ENCODE measurements at regions not wholly inside any gene's neighbourhood (a gene's known extent, or its start where the extent isn't known, plus 50 kb on each side); places are given as distances from the start of the nearest gene placed in this dataset.
A peak's percentile ranks its signal among the peaks of the same experiment; 100 is the strongest.
"Not testable (repeated sequence)": the region's sequence is repeated elsewhere in the genome, so short reads cannot be mapped to it uniquely, and the experiment has no call there.

GRCh38 chr10:55551603-55552002 is 750.6 kb upstream of the PCDH15 start:
- TF ChIP-seq, protein P1, sequence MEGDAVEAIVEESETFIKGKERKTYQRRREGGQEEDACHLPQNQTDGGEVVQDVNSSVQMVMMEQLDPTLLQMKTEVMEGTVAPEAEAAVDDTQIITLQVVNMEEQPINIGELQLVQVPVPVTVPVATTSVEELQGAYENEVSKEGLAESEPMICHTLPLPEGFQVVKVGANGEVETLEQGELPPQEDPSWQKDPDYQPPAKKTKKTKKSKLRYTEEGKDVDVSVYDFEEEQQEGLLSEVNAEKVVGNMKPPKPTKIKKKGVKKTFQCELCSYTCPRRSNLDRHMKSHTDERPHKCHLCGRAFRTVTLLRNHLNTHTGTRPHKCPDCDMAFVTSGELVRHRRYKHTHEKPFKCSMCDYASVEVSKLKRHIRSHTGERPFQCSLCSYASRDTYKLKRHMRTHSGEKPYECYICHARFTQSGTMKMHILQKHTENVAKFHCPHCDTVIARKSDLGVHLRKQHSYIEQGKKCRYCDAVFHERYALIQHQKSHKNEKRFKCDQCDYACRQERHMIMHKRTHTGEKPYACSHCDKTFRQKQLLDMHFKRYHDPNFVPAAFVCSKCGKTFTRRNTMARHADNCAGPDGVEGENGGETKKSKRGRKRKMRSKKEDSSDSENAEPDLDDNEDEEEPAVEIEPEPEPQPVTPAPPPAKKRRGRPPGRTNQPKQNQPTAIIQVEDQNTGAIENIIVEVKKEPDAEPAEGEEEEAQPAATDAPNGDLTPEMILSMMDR (conservative IDR thresholded peaks at IDR 0.05) = no peak
- H3K27ac ChIP-seq = no peak overlapping the region

GRCh38 chr10:55550236-55550635 is 749.2 kb upstream of the PCDH15 start:
- TF ChIP-seq, protein P1 (conservative IDR thresholded peaks at IDR 0.05) = no peak
- no peak overlapping the region for H3K27ac ChIP-seq

- H3K27ac ChIP-seq = not testable (repeated sequence)
These were observed 736.5 kb upstream of the PCDH15 start for GRCh38 chr10:55537497-55537896.

GRCh38 chr10:55519264-55519663 is 718.2 kb upstream of the PCDH15 start:
- no peak overlapping the region for H3K27ac ChIP-seq
- TF ChIP-seq, protein P1 (conservative IDR thresholded peaks at IDR 0.05) = no peak

GRCh38 chr10:55518416-55518815 is 717.4 kb upstream of the PCDH15 start:
- not testable (repeated sequence) for H3K27ac ChIP-seq

GRCh38 chr10:55509168-55509567 is 708.1 kb upstream of the PCDH15 start:
- TF ChIP-seq, protein P1 (conservative IDR thresholded peaks at IDR 0.05) = no peak
- H3K27ac ChIP-seq = no peak overlapping the region

- TF ChIP-seq, protein P1 (conservative IDR thresholded peaks at IDR 0.05) = peak; percentile 84
- H3K27ac ChIP-seq = no peak overlapping the region
These were observed 700.0 kb upstream of the PCDH15 start for GRCh38 chr10:55500931-55501559.

GRCh38 chr10:55497893-55498499 is 697.0 kb upstream of the PCDH15 start:
- no peak overlapping the region for H3K27ac ChIP-seq

More at GRCh38 chr10:55497893-55498499, 697.0 kb upstream of the PCDH15 start:
- TF ChIP-seq, protein P1 (conservative IDR thresholded peaks at IDR 0.05) = no peak

All from VCaP (cell line).